Activated CD8-positive, alpha-beta memory T cell treated with anti-CD3 and anti-CD28 coated beads for 4 hours (primary cell): ENCODE measurements at regions not wholly inside any gene's neighbourhood (a gene's known extent, or its start where the extent isn't known, plus 50 kb on each side); places are given as distances from the start of the nearest gene placed in this dataset.
"Not testable (repeated sequence)": the region's sequence is repeated elsewhere in the genome, so short reads cannot be mapped to it uniquely, and the experiment has no call there.

Experiments
- DNase-seq, 2 donors: peaks; one replicate each; pipeline ENCODE4 v3.0.0-alpha.2; 2020; ENCODE audit warnings: low read depth in 2 of 2

DNA sequence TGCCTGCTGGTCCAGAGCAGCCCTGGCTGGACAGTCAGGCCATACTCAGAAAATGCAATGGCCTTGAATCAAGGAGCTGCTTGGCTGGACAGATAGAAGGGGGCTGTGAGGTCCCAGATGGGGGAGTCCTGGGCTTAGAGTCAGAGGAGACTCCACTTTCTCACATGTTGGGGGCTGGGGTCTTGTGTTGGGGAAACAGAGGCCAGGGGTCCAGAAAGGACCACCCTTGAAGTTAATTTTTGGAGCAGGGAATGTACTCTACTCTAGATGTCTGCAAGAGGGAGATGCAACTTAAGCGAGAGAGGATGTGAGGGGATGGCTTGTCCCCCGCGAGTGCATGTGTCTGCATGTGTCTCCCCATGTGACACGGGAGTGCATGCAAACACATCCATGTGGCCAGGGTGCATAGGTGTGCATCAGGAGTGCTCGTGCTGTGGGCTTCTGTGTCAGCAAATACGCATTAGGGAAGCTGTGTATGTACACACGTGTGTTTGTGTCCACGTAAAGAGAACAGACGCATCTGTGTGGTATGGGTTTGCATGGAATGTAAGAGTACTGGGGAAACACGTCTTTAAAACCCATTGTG, 303.2 kb downstream of the MYCN start:
- no peak for DNase-seq

DNA sequence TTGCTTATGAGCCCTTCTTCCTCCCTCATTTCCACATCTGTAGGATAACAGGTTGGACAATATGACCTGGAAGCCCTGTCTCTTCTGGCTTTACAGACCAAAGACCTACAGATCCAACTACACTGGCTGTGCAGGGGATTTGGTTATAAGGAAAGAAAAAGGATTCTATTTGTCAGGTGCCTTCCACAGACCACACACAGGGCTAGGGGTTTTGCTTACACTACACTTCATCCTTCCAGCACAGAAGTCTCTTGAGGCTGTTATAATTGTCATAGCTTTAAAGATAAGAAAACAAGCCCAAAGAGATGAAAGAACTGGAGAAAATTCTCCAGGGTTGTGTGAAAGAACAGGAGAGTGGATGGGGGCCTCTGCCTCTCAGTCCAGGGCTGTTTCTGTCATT, 302.6 kb downstream of the MYCN start:
- no peak for DNase-seq

DNA sequence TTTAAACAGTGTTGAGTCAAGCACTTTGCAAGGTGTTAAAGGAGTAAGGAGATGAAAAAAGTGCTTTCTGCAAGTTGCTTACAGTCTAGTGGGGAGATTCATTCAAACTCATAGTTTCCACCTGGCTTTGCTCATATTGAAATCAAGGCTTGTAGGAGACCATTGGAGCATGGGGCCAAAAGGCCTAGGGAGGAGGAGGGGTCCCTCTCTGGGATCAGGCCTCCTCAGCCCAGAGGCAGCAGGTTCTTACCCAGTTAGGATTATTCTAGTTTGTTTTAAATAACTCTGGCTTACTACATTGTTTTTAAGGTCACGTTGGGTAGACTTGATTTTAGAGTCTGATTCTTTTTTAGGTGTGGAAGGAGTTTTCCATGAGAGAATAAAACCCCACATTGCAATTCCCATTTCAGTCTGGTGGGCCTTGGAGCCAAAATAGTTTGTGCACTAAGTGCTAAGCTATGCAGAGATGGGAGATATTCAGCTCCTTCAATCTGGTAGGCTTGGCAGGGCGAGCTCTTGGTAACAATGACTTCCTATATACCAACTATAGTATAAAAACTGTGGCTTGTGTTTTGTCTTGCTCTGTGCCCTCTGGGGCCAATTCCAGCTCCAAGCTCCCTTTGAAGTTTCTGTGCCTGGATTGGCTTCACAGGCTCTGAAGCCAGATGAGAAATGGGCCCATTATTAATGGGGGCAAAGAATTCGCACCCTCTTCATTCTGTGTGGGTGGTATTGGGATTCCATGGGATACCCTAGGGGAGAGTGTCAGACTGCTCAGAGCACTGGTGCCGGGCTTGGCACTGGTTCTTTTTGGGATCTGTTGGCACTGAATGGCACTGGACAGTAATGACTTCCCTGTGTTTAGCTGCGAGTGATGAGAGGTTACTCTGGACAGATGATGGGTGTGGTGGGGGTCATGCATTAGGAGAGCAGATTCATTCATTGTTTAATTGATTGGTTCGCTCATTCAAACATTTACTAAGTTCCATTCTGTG, 301.1 kb downstream of the MYCN start:
- no peak for DNase-seq

DNA sequence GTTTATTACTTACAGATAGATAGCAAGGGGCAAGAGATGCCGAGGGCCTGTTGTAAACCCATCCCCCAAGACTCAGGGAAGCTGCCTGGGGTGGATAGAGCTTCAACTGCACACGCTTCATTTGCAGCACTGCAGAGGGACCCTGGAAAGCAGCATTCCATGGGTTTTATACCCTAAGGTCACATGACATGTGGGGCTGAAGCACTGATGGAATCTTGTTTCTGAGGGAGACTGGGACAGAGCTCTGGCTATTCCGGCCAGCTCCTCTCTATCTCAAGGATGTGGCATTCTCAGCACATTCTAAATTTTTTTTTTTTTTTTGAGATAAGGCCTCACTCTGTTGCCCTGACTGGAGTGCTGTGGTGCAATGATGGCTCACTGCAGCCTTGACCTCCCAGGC, 300.1 kb downstream of the MYCN start:
- no peak for DNase-seq

DNA sequence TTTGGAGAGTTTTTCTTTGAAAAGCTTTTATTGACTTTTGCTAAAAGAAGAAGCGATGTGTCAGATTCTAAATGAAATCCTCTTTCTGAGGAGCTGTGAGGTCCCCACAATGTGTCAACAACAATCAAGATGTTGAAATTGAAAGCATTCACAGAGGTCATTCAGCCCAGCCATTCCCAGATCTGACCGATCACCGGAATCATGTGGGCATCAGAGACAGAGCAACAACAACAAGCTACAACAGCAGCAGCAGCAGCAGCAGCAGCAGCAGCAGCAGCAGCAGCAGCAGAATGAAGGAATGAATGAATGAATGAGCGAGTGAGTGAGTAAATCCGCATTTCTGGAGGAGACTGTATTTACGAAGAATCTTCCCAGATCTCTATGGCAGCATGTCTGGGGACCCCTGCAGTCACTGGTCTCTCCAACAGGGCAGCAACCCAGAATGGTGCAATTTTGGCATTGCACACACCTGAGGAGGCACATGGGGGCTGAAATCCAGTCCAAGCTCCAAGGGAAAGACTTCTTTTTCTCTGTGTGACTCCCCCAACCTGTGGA, 299.0 kb downstream of the MYCN start:
- DNase-seq, result no peak

DNA sequence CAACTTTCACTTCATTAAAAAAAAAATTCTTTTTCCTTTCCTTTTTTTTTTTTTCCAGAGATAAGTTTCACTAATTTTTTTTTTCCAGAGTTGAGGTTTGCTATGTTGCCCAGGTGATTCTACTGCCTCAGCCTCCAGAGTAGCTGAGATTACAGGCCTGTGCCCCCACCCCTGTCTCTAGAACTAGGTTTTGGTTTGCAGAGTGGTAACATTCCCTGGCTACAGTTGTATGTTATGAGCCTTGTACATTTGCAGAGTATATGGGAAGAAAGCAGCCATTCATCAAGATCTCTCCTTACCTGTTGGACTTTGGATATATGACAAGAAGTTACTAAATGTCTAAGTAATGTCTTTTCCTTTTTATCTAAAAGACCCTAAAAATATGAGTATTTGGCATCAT, 298.4 kb downstream of the MYCN start:
- DNase-seq, result no peak

DNA sequence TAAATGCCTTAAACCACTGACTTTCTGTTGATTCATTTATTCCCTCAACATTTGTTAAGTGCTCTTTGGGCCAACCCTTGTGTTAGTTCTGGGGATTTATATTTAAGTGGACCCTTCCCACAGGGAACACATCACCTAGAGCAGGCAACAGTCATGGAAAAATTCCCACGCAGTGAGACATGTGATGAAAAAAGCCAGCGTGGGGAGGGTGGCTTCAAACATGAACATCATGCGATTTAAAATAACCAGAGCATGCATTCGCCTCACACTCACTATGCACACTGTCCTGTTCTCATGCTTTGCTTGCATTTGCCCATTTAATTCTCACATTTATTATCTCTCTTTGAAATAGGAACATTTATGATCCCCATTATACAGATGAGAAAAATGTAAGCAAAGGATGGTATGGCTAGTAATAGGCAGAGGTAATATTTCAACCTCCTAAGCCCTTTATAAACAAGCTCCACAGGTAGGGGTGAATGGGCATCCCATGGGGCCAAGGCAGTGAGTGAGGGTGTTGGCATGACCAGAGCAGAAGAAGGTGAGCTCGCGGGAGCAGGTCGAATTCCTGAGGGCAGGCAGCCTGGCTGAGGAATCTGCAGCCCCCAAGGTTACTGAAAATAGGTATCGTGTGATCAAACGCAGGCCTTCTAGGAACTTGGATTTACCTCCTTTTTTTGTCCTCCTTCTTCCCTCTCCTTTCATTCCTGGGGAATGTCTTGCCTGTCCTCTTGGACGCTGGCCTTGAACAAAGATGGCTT, 297.8 kb downstream of the MYCN start:
- DNase-seq, result no peak

DNA sequence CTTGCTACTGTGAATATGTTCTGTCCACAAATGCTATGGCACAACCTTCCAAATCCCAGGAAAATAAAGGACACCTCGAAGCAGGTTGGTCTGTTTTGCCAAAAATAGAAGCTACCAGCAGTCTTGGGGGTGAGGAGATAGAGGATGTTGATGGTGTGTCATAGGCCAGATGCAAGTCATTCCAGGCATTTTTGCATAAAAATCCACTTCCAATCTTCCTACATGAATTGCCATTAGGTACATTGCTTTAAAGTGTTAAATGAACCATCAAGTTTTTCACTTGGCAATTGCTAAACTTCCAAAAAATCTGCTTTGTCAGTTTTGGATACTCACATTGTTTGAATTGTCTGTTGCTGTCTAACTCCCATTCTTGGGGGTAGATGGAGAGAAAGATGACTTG, 295.4 kb downstream of the MYCN start:
- no peak for DNase-seq

DNA sequence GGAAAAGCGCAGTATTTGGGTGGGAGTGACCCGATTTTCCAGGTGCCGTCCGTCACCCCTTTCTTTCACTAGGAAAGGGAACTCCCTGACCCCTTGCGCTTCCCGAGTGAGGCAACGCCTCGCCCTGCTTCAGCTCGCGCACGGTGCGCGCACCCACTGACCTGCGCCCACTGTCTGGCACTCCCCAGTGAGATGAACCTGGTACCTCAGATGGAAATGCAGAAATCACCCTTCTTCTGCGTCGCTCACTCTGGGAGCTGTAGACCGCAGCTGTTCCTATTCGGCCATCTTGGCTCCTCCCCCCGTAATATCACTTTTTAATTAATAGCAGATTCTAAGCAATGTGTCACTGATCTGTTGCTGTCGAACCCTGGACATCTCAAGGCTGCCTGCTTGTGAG, 294.9 kb downstream of the MYCN start:
- not testable (repeated sequence) for DNase-seq

DNA sequence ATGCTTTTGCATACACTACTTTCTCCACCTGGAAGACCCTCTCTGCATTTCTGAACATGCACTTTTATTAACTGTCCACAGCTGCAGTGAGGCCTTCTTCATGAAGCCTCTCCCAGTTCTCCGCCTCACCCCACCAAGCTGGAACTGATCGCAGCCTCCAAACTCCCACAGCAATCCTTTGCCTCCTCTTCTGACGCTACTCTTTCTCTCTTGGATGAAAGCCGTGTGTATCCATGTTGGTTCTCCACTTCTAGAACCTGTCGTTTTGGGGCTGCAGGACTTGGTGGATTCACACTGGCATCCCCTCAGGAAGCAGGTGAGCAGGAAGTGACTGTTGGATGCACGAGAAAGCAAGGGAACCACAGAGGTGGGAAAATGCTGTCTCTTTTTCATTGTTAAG, 288.6 kb downstream of the MYCN start:
- no peak for DNase-seq

DNA sequence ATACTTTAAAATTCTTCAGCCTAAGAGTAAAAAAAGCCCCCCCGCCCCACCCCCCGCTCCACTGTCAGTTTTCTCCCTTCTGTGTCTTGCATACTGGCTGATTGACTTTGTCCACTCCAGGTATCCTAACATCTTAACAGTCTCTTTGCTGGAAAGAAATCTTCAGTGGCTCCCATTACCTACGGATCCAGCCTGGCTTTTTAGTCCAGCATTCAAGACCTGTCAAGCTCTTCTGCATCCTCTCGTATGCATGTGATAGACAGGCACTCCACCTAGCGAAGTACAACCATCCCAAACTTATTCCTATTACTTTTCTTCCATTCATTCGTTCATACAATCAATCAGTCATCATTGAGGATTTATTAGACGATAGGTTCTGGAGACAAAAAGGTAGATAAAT, 288.1 kb downstream of the MYCN start:
- DNase-seq, result no peak

DNA sequence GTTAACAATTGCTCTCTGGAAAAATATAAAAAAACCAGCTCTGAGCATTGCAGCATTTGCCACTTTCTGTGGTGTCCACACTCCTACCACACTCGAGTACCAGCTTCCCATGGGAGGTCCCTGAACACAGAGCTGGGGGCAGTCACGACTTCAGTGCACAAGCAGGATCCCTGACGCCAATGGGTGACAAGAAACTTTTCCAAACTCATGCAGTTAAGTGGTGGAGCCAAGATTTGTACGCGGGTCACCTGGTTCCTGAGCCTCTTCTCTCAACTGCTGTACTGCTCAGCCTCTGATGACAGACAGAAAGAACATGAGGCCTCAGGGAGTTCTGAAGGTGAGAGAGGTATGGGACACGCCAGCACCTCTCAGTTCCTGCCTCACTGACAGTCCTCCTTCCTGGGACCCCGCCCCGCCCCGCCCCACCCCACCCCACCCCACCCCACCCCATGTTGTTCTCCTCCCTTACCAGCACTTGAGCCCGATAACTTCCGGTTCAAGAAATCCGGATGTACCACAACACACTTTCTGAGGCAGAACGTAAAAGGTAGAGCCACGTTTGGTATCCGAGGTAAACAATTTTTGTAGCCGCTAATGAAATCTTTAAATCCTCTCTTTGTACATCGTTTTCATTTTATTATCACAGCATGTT, 287.6 kb downstream of the MYCN start:
- no peak for DNase-seq

DNA sequence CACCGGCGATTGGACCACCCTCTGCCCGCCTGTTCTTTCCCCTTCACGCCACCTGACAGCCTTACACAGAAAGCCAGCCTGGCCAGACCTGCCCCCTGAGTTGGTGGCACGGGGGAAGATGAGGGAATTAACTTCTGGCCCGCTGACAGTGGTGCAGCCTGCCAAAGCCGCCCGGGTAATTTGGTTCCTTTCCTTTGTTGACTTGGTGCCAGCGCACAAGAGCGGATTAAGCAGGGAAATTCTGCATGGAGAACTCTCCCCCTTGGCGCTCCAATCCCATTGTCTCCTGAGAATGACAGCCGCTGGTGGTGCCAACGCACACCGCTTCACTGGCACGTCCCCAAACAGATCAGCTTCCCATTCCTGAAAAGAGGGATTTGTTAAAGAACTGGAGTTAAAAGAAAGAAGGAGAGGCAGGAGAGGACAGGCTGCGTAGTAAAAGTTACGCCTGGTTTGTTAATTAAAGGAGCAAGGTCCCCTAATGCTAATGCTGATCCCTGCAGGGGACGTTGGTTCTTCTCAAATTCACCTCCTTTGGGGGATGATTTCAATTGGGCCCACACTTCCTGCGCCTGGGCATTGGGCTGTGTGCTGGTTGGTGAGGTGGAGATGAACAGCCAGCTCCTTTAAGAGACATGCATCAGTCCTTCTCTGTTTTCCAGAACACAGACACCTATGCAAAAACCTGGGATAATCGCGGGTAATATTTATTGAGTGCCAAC, 286.8 kb downstream of the MYCN start:
- no peak for DNase-seq

DNA sequence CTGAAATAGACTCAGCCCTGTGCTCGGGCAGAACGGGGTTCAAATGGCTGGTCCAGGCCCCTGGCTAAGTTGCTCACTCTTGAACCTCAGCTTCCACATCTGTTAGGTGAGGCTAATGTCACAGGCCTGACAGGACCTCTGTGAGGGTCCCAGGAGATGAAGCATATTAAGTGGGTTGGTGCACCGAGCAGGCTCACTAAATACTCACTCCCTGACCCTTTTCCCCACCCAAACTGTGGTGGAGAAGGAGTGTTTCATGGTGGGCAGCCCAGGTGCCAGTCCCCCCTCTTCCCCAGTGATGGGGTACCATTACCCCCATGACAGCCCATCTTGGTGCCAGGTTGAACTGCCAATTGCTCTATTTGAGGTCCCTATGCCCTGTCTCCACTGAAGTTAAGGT, 286.0 kb downstream of the MYCN start:
- no peak for DNase-seq

DNA sequence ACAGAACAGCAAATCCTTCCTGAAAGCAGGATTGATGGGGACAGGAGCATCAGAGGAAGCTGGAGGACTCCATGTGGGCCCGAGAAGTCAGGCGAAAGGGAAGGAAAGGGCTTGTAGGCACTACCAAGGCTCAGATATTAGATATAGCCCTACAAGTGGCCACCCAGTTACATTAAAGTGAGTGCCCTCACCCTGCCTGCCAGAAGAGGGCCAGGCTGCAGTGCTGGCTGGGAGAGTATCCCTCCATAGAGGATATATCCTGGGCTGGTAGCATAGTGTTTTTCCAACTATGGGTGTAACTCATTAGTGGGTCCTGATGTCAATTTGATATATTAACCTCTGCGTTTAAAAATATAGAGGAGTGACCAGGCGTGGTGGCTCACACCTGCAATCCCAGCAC, 285.2 kb downstream of the MYCN start:
- no peak for DNase-seq

DNA sequence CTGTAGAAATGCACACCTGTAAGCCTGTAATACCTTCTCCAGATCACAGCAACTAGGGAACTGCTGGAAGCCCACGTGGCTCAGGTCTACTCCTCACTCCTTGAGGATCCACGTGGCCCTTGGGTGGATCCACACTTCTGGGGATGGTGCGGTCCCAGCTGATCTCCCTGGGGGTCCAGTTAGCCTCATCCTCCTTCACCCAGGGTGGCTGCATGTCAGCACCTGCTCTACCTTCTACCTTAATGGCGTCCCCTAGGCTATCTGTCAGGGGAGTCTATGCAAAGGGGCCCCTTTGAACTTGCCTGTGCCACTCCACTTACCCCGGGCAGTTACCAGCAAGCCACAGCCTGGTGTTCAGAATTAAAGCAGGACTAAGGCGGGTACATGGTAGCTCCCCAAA, 284.7 kb downstream of the MYCN start:
- no peak for DNase-seq

DNA sequence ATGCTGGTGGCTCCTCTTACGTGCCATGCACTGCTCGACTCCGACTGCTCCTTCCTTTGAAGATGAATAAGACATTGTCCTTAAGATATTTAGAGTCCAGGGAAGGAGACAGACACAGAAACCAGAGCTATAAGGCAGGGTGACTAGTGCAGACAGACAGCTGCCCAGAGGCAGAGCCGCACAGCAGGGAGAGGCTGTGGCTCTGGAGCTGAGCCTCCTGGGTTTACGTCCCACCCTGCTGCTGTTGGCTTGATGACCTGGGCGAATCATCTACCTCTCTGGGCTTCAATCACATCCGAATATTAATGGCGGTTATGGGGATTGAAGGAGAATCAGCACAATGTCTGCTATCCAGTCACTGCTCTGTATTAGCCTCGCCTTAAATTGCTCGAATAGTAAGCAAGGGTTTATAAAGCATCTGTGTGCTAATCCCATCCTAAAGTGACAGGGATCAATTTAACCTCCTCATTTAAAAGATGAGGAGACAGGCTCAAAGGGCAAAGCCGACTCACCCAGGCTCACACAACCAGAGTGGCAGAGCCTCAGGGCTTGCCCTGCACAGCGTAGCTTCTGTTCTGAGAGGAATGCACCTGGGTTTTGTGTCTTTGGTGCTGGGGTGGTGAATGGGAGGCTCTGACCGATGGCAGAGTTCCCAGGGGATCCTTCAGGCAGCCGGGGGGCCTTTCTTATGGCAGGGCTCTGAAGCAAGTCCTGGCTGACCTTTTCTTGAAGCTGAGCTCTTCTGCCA, 284.1 kb downstream of the MYCN start:
- no peak for DNase-seq

DNA sequence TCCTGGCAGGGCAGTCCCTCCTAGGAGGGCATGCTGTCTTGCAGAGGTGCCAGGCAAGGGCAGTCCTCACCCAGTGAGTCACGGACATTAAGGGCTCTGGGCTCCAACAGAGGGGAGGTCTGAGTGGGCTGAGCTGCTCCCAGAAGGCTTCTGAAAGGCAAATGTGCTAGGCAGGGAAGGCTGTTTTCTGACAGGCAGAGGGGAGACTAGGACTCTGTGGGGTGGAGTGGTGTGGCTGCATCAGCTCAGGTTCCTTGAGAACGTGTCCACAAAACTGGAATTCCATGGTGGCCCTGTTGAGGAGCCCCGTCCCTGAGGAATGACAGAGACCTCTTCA, 283.5 kb downstream of the MYCN start:
- DNase-seq, result no peak

DNA sequence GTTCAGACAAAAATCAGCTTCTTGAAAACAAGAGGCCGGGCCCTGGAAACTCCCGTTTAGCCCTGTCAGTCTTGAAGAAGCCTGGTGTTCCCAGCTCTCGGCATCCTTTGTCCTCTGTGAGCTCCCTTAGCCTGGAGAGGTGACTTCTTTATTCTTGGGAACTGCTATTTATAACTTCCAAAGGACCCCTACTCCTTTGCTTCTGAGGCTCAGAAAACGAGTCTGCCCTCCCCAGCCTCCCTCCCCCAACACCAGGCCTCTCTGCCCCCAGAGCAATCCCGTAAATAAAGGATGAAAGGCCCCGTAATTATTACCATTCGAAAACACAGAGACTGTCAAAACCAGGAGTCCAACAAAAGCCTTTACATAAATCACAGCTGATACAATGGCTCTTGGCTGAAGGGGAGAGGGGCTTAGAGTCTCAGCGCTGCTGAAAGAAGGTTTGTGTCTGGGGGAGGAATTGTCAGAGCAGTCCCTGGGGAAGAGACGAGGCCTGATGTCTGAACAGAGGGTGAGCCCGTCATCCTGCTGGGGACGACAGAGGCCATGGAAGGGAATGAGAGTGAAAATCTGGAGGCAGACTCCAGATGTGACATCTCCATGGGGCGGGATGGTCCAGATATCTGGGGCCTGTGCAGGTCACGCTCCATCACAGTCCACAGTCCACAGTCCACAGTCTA, 283.0 kb downstream of the MYCN start:
- DNase-seq, result no peak

DNA sequence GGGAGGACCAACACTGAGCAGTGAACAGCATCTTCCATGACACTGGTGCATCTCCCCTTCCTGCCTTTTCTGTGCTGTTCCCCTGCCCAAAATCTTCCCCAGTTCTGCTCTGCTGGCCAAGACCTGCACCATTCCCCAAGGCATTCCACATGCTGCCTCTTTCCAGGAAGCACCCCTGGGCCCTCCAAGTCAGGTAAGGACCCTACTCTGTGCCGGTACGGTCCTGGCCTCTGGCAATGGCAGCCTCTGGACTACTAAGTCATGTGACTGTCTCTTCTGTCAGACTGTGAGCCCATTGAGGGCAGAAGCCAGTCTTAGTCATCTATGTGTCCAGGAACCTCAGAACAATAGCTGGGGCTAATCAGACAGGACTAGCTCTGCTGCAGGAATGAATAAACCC, 282.0 kb downstream of the MYCN start:
- no peak for DNase-seq
